ENCODE measurements at regions not wholly inside any gene's neighbourhood (a gene's known extent, or its start where the extent isn't known, plus 50 kb on each side); places are given as distances from the start of the nearest gene placed in this dataset.

DNA sequence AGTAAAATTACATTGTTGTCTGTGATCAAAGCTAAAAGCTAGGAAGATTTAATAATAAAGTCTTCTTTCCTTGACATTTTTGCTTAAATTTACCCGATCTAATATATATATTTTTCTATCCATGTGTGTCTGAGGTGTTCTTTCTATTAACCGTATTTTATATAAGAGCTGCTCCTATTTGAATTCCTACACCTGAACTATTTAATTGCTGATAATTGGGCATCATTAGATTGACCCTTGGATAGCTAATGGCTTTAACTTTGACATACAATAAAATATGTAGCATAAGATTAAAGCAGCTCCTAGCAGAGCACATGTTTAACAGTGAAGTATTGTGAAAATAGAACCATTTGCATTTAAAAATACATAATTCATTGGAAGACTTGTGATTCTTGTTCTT, 792.7 kb downstream of the MAT2B start:
- H3K4me3 ChIP-seq (ENCODE audit: low read depth, low read length) = no peak overlapping the region
- no peak for FAIRE-seq
- TF ChIP-seq, protein P1, sequence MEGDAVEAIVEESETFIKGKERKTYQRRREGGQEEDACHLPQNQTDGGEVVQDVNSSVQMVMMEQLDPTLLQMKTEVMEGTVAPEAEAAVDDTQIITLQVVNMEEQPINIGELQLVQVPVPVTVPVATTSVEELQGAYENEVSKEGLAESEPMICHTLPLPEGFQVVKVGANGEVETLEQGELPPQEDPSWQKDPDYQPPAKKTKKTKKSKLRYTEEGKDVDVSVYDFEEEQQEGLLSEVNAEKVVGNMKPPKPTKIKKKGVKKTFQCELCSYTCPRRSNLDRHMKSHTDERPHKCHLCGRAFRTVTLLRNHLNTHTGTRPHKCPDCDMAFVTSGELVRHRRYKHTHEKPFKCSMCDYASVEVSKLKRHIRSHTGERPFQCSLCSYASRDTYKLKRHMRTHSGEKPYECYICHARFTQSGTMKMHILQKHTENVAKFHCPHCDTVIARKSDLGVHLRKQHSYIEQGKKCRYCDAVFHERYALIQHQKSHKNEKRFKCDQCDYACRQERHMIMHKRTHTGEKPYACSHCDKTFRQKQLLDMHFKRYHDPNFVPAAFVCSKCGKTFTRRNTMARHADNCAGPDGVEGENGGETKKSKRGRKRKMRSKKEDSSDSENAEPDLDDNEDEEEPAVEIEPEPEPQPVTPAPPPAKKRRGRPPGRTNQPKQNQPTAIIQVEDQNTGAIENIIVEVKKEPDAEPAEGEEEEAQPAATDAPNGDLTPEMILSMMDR (IDR thresholded peaks at IDR 0.05; ENCODE audit: insufficient read depth, low read length, severe bottlenecking) = no peak

DNA sequence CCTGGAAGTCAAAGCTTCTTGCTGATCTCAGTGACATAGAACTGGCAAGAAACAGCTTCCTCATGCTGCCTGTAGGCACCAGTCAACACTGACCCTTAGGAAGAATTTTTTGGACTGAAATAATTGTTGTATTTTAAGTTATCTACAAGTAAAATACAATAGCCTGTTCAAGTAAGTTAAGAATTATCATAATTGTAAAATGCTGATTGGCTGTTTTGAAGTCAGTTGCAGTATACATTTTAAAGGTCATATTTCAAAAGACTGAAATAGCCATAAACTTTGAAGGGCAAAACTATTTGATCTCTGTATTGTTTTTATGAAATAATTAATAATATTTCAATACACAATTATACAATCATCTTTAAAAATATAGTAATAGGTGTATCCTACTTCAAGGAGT, 794.9 kb downstream of the MAT2B start:
- Histone ChIP-seq H3K4me3 (ENCODE audit: low read depth, low read length) (no peak overlapping the region), H3K36me3 (ENCODE audit: control insufficient read depth, insufficient read depth, low read length) (no peaks in the 10 kb centered on the region), H3K27me3 (ENCODE audit: control insufficient read depth, insufficient read depth, low read length) (no peaks in the 10 kb centered on the region)
- FAIRE-seq (no peak), DNase-seq (ENCODE audit: low read depth) (no peak)
- TF ChIP-seq, protein P1 (IDR thresholded peaks at IDR 0.05; ENCODE audit: insufficient read depth, low read length, severe bottlenecking) = no peak

More for the DNA sequence above, 792.7 kb downstream of the MAT2B start:
- H3K36me3 ChIP-seq (ENCODE audit: control insufficient read depth, insufficient read depth, low read length) = no peaks in the 10 kb centered on the region
- no peak for DNase-seq (ENCODE audit: low read depth)
- H3K27me3 ChIP-seq (ENCODE audit: control insufficient read depth, insufficient read depth, low read length) = no peaks in the 10 kb centered on the region

DNA sequence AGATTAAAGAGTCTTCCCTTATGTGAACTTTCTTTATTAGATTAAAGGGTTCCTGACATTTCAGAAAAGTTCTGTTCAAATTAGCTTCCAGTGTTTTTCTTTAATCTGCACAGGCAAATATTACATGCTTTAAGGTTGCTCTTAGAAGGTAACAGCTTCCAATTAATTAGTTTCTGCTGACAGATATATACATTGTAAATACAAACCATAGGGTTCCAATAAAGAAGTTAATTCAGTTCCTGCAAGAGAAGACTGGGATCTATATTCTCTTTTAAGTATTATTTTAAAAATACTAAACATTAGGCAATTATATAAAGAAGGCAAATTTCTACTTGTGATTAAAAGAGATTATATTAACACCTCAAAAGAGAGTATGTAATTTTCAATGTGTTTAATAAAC, 795.7 kb downstream of the MAT2B start:
- TF ChIP-seq, protein P1 (IDR thresholded peaks at IDR 0.05; ENCODE audit: insufficient read depth, low read length, severe bottlenecking) = no peak
- Histone ChIP-seq H3K36me3 (ENCODE audit: control insufficient read depth, insufficient read depth, low read length) (no peaks in the 10 kb centered on the region), H3K4me3 (ENCODE audit: low read depth, low read length) (no peak overlapping the region), H3K27me3 (ENCODE audit: control insufficient read depth, insufficient read depth, low read length) (no peaks in the 10 kb centered on the region)
- no peak for FAIRE-seq
- DNase-seq (ENCODE audit: low read depth) = no peak

DNA sequence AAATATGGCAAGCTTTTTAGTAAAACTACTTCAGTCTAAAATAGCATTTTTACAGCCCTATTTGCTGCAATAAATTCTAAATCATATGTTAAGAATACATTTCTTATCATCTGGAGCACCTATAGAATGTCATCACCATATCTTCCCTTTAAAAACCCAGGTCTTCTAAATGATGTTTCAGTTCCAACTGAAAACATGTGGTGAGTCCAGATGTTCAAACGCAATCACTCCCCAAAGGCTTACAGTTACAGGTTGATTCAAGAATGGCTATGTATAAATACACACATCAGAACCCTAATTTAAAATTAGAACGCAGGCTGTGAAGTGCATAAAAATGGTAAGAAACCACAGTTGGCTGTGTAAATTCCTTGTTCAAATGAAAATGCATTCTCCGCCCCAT, 796.3 kb downstream of the MAT2B start:
- DNase-seq (ENCODE audit: low read depth) = no peak
- Histone ChIP-seq H3K27me3 (ENCODE audit: control insufficient read depth, insufficient read depth, low read length) (no peaks in the 10 kb centered on the region), H3K4me3 (ENCODE audit: low read depth, low read length) (no peak overlapping the region), H3K36me3 (ENCODE audit: control insufficient read depth, insufficient read depth, low read length) (no peaks in the 10 kb centered on the region)
- no peak for FAIRE-seq
- TF ChIP-seq, protein P1 (IDR thresholded peaks at IDR 0.05; ENCODE audit: insufficient read depth, low read length, severe bottlenecking) = no peak

DNA sequence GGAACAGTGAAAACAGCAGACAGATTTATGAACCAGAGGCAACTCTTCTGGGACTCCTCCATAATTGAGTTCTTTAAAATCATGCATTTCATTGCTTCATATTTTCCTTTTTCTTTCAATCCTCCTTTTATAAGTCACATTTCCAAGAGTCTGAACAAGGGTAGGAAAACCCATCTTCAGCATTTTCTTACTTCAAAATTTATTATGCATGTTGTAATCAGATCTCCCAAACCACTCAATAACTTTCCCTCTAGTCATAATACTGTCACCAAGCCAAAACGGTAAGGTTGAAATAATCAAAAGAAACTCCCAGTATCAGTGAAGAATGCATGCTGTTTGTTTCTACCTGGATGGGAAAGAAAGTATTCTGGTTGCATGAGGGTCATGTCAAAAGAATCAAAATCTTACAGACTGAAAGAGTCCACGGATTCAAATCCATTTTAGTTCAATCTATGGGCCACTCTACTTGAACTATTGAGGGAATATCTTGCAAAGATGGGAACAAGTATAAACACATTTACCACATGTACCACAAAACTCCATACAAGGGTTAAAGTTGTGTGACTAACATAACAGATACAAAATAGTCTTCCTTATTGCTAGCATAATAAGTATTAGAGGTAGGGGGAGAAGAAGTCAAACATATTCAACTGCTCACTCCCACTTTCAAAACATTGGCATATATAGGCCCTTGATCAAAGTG, 797.3 kb downstream of the MAT2B start:
- FAIRE-seq = no peak
- peak; percentile 59 for DNase-seq (ENCODE audit: low read depth)
- TF ChIP-seq, protein P1 (IDR thresholded peaks at IDR 0.05; ENCODE audit: insufficient read depth, low read length, severe bottlenecking) = no peak
- H3K27me3 ChIP-seq (ENCODE audit: control insufficient read depth, insufficient read depth, low read length) = no peaks in the 10 kb centered on the region
- H3K4me3 ChIP-seq (ENCODE audit: low read depth, low read length) = no peak overlapping the region
- no peaks in the 10 kb centered on the region for H3K36me3 ChIP-seq (ENCODE audit: control insufficient read depth, insufficient read depth, low read length)

Measured in bronchial epithelial cell (primary cell).